ENCODE measurements at regions not wholly inside any gene's neighbourhood (a gene's known extent, or its start where the extent isn't known, plus 50 kb on each side); places are given as distances from the start of the nearest gene placed in this dataset.

DNA sequence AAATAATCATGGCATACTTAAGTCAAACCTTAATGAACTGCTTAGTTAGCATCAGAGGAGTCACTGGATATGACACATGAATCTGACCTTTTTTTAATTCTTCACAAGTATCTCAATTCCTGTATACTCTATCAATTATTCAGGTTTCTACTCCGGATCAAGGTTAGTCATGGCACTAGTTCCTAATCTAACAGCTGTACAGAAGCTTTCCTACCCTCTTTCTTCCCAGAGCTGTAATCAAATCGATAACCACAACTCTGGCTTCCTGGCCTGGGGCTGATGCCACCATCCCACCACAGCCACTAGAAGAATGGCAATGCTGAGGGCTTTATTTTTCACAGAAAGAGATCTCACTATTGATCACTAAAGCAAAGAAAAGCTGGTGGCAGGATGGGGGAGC, 718.5 kb downstream of the SMARCA1 start:
- TF ChIP-seq, protein P1, sequence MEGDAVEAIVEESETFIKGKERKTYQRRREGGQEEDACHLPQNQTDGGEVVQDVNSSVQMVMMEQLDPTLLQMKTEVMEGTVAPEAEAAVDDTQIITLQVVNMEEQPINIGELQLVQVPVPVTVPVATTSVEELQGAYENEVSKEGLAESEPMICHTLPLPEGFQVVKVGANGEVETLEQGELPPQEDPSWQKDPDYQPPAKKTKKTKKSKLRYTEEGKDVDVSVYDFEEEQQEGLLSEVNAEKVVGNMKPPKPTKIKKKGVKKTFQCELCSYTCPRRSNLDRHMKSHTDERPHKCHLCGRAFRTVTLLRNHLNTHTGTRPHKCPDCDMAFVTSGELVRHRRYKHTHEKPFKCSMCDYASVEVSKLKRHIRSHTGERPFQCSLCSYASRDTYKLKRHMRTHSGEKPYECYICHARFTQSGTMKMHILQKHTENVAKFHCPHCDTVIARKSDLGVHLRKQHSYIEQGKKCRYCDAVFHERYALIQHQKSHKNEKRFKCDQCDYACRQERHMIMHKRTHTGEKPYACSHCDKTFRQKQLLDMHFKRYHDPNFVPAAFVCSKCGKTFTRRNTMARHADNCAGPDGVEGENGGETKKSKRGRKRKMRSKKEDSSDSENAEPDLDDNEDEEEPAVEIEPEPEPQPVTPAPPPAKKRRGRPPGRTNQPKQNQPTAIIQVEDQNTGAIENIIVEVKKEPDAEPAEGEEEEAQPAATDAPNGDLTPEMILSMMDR (IDR thresholded peaks at IDR 0.05; ENCODE audit: low read length) = no peak
- TF ChIP-seq EZH2 (IDR thresholded peaks at IDR 0.05; ENCODE audit: borderline replicate concordance, low read length) = no peak

Data from OCI-LY1 (cell line).